Brain pericyte (primary cell): ENCODE measurements at regions not wholly inside any gene's neighbourhood (a gene's known extent, or its start where the extent isn't known, plus 50 kb on each side); places are given as distances from the start of the nearest gene placed in this dataset.
"Not testable (repeated sequence)": the region's sequence is repeated elsewhere in the genome, so short reads cannot be mapped to it uniquely, and the experiment has no call there.

Experiments used
- DNase-seq: peaks from one replicate; pipeline ENCODE4 v3.0.0-alpha.2; 2012; ENCODE audit warnings: low read depth, low spot score

- DNase-seq = no peak
These were observed 170.8 kb downstream of the RGS9 start for GRCh38 chr17:65307961-65308316.

GRCh38 chr17:65307081-65307960, 170.2 kb downstream of the RGS9 start:
- DNase-seq = no peak

- DNase-seq = no peak
These were observed 168.6 kb downstream of the RGS9 start for GRCh38 chr17:65305778-65306177.

GRCh38 chr17:65305116-65305515, 167.9 kb downstream of the RGS9 start:
- no peak for DNase-seq

- not testable (repeated sequence) for DNase-seq
These were observed 164.7 kb downstream of the RGS9 start for GRCh38 chr17:65301882-65302281.

- DNase-seq = no peak
These were observed 164.0 kb downstream of the RGS9 start for GRCh38 chr17:65301184-65301583.

- DNase-seq = no peak
These were observed 160.7 kb downstream of the RGS9 start for GRCh38 chr17:65297916-65298315.

GRCh38 chr17:65297384-65297783, 160.2 kb downstream of the RGS9 start:
- no peak for DNase-seq

- DNase-seq = no peak
These were observed 157.1 kb downstream of the RGS9 start for GRCh38 chr17:65294181-65294719.

GRCh38 chr17:65293584-65294180, 156.5 kb downstream of the RGS9 start:
- DNase-seq = no peak

- DNase-seq = no peak
These were observed 155.3 kb downstream of the RGS9 start for GRCh38 chr17:65292430-65292829.

GRCh38 chr17:65291301-65291700, 154.1 kb downstream of the RGS9 start:
- not testable (repeated sequence) for DNase-seq

GRCh38 chr17:65290616-65291015, 153.4 kb downstream of the RGS9 start:
- no peak for DNase-seq

- no peak for DNase-seq
These were observed 152.9 kb downstream of the RGS9 start for GRCh38 chr17:65290056-65290455.

- DNase-seq = peak; percentile 29
These were observed 149.9 kb downstream of the RGS9 start for GRCh38 chr17:65287040-65287439.

- DNase-seq = no peak
These were observed 146.5 kb downstream of the RGS9 start for GRCh38 chr17:65283704-65284103.

GRCh38 chr17:65279456-65279855, 142.3 kb downstream of the RGS9 start:
- DNase-seq = no peak

- DNase-seq = no peak
These were observed 141.6 kb downstream of the RGS9 start for GRCh38 chr17:65278820-65279184.

GRCh38 chr17:65278050-65278819, 141.1 kb downstream of the RGS9 start:
- DNase-seq = no peak

- no peak for DNase-seq
These were observed 140.4 kb downstream of the RGS9 start for GRCh38 chr17:65277576-65277975.
